ENCODE measurements at regions not wholly inside any gene's neighbourhood (a gene's known extent, or its start where the extent isn't known, plus 50 kb on each side); places are given as distances from the start of the nearest gene placed in this dataset.

DNA sequence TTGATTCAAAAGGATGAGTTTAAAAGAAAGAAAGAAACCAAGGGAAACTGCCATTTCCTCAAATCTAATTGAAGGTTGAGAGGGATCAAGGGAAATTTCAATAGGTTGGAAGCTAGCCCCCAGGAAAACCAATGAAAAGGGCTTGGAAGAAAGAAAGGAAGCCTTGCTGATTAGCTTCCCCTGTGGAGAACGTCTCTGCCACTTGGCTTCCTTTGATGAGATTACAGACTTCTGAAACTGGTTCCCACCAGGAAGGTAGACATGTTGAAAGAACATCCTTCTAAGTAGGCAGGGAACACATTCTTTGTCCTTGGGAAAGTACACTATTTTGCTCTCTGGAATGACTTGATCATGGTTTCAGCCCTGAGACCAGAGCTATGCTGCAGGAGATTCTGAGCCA is 65.5 kb upstream of the DMRTA1 start:
- Histone ChIP-seq H3K9me3 (no peaks in the 10 kb centered on the region), H3K27me3 (no peaks in the 10 kb centered on the region), H3K4me3 (no peak overlapping the region), H3K36me3 (no peaks in the 10 kb centered on the region), H3K4me1 (no peaks in the 10 kb centered on the region), H3K27ac (no peak overlapping the region)
- no peak for DNase-seq (ENCODE audit: low spot score in 2 of 2)
- TF ChIP-seq POLR2AphosphoS5 (IDR thresholded peaks at IDR 0.05) (no peak), POLR2A (IDR thresholded peaks at IDR 0.05) (no peak)
- TF ChIP-seq, protein P1, sequence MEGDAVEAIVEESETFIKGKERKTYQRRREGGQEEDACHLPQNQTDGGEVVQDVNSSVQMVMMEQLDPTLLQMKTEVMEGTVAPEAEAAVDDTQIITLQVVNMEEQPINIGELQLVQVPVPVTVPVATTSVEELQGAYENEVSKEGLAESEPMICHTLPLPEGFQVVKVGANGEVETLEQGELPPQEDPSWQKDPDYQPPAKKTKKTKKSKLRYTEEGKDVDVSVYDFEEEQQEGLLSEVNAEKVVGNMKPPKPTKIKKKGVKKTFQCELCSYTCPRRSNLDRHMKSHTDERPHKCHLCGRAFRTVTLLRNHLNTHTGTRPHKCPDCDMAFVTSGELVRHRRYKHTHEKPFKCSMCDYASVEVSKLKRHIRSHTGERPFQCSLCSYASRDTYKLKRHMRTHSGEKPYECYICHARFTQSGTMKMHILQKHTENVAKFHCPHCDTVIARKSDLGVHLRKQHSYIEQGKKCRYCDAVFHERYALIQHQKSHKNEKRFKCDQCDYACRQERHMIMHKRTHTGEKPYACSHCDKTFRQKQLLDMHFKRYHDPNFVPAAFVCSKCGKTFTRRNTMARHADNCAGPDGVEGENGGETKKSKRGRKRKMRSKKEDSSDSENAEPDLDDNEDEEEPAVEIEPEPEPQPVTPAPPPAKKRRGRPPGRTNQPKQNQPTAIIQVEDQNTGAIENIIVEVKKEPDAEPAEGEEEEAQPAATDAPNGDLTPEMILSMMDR (IDR thresholded peaks at IDR 0.05): no peak
- WGBS: 20% methylated on average over 1 of the region's 1 CpG

DNA sequence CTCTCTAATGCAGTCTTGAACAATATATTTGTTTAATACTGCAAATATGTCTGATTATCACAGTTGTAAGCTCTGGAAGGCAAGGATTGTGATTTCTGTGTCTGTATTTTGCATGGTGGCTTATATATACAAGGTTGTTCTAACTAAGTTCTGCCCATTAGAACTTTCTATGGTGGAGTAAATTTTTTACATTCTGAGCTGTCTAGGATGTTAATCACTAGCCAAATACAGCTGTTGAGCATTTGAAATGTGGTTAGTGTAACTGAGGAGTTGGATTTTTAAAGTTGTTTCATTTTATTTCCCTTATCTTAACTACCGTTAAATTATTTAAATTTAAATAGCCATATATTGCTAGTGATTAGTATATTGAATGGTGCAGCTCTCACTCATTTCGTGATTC is 64.3 kb upstream of the DMRTA1 start:
- Histone ChIP-seq H3K9me3 (no peaks in the 10 kb centered on the region), H3K4me1 (no peaks in the 10 kb centered on the region), H3K27me3 (no peaks in the 10 kb centered on the region), H3K27ac (no peak overlapping the region), H3K4me3 (no peak overlapping the region), H3K36me3 (no peaks in the 10 kb centered on the region)
- TF ChIP-seq POLR2AphosphoS5 (IDR thresholded peaks at IDR 0.05) (no peak), EP300 (IDR thresholded peaks at IDR 0.05) (no peak), POLR2A (IDR thresholded peaks at IDR 0.05) (no peak)
- TF ChIP-seq, protein P1 (IDR thresholded peaks at IDR 0.05): no peak
- DNase-seq (ENCODE audit: low spot score in 2 of 2): no peak
- 54% methylated on average over 2 of the region's 2 CpGs for WGBS

DNA sequence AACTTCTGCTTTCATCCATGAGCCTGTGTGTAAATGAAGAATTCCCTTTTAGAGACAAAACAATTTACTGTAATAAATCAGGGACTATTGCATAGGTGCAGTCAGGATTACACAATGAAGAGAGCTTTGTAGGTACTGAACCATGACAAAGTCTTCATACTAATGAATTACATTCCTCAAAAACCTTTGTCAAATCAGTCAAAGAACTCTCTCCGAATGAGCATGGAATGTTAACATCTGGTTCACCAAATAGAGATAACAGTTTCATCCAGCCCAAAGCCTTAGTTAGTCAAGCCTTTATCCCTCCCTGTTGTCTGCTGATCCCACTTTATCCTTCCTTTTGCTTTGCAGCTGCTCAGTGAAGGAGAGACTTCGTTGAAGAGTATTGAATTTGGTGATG is 62.9 kb upstream of the DMRTA1 start:
- DNase-seq (ENCODE audit: low spot score in 2 of 2): no peak
- no peaks in the 10 kb centered on the region for H3K9me3 ChIP-seq
- TF ChIP-seq EP300 (IDR thresholded peaks at IDR 0.05) (no peak), POLR2AphosphoS5 (IDR thresholded peaks at IDR 0.05) (no peak), POLR2A (IDR thresholded peaks at IDR 0.05) (no peak)
- TF ChIP-seq, protein P1 (IDR thresholded peaks at IDR 0.05): no peak
- WGBS: 50% methylated on average over 2 of the region's 2 CpGs
- no peaks in the 10 kb centered on the region for H3K27me3 ChIP-seq
- H3K4me1 ChIP-seq: no peaks in the 10 kb centered on the region
- H3K36me3 ChIP-seq: no peaks in the 10 kb centered on the region
- no peak overlapping the region for H3K4me3 ChIP-seq
- no peak overlapping the region for H3K27ac ChIP-seq

DNA sequence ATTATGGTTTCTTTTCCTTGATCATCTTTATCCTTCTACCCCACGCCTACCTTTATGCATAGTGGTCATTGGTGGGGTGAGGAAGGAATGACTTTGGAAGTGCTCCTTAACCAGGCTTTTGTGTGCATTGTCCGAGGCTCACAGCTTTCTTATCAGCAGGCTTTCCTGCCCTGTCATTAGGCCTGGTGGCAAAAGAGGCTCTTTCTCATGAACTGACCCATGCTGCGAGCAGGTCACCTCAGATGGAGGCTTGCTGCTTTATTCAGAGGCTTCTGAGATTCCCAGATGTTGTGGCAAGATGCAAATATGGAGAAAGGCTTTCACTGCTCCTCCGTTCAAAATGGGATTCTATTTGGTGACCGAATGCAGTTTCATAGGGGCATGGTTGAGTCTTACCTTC is 57.4 kb upstream of the DMRTA1 start:
- Histone ChIP-seq H3K36me3 (no peaks in the 10 kb centered on the region), H3K27me3 (no peaks in the 10 kb centered on the region), H3K27ac (no peak overlapping the region), H3K9me3 (no peaks in the 10 kb centered on the region), H3K4me3 (no peak overlapping the region), H3K4me1 (no peaks in the 10 kb centered on the region)
- no peak for DNase-seq (ENCODE audit: low spot score in 2 of 2)
- TF ChIP-seq POLR2A (IDR thresholded peaks at IDR 0.05): no peak
- no peak for TF ChIP-seq EP300 (IDR thresholded peaks at IDR 0.05)
- TF ChIP-seq POLR2AphosphoS5 (IDR thresholded peaks at IDR 0.05): no peak
- TF ChIP-seq, protein P1 (IDR thresholded peaks at IDR 0.05): no peak
- WGBS: 66% methylated on average over 5 of the region's 5 CpGs

DNA sequence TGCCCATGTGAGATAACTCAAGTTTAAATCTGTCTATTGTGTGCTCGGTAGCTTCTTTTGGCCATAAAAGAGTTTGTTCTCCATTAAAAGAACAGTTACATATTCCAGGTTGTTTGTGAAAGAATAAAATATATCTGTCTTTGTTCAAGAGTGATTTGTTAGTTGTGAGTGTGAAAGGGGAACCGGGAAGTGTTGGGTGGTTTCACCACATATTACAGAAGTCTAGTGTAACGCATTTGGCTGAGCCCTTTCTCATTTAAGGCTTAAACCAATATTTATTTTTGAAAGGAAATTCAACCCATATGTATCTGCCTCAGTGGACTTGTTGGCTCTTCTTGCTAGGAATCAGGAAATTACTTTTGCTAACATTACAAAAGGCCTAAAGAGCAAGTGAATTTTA is 54.1 kb upstream of the DMRTA1 start:
- no peaks in the 10 kb centered on the region for H3K27me3 ChIP-seq
- no peaks in the 10 kb centered on the region for H3K9me3 ChIP-seq
- TF ChIP-seq EP300 (IDR thresholded peaks at IDR 0.05): no peak
- no peak for TF ChIP-seq POLR2A (IDR thresholded peaks at IDR 0.05)
- TF ChIP-seq, protein P1 (IDR thresholded peaks at IDR 0.05): no peak
- no peak for TF ChIP-seq POLR2AphosphoS5 (IDR thresholded peaks at IDR 0.05)
- no peak for DNase-seq (ENCODE audit: low spot score in 2 of 2)
- H3K36me3 ChIP-seq: no peaks in the 10 kb centered on the region
- H3K27ac ChIP-seq: no peak overlapping the region
- 66% methylated on average over 3 of the region's 3 CpGs for WGBS
- no peaks in the 10 kb centered on the region for H3K4me1 ChIP-seq
- no peak overlapping the region for H3K4me3 ChIP-seq

All from suprapubic skin (tissue), 4 donors.